LoVo (cell line): ENCODE measurements at regions not wholly inside any gene's neighbourhood (a gene's known extent, or its start where the extent isn't known, plus 50 kb on each side); places are given as distances from the start of the nearest gene placed in this dataset.
"Not testable (repeated sequence)": the region's sequence is repeated elsewhere in the genome, so short reads cannot be mapped to it uniquely, and the experiment has no call there.

ENCODE experiments used
- DNase-seq: peaks from one replicate; pipeline ENCODE4 v3.0.0-alpha.2; 2016; ENCODE audit warnings: low spot score

DNA sequence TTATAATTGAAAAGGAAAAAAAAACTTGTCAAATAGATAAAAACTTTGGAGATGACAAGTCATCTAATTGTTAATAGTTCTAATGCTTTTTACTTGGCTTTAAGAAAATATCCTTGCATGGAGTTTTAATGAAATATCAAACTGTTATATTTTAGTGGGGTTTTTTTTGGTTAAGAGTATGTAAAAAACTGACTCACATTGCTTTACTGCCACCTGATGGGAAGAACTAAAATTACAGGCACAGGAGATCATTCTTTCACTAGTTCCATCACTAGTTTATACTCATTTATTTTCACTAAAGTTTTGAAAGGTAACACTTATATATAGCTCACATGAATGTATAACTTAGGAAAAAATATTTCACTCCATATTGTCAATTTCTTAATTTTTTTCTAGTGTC is 309.1 kb downstream of the LMBRD1 start:
- no peak for DNase-seq

- DNase-seq: no peak
Observed at GRCh38 chr6:69466979-69467570, 329.7 kb downstream of the LMBRD1 start.

DNA sequence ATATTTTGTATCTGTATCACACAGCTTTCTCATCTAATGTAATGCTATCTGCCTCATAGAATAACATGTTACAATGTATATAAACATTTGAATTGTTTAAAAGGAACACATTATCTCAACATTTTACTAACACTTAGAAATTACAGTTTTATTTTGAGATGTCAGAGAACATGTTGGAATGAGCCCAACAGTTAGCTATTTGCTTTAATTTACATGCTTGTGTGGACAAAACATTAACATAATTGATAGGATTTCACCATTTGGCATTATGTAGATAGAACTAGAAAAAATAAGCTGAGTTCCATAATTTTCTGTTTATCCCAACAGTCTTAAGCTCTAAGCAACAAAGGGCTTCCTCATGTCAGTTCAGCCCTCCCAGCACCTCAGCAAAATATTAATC is 330.9 kb downstream of the LMBRD1 start:
- no peak for DNase-seq

GRCh38 chr6:69456086-69456485 is 340.7 kb downstream of the LMBRD1 start:
- DNase-seq: no peak

- not testable (repeated sequence) for DNase-seq
Observed at GRCh38 chr6:69454619-69455018, 342.2 kb downstream of the LMBRD1 start.

DNA sequence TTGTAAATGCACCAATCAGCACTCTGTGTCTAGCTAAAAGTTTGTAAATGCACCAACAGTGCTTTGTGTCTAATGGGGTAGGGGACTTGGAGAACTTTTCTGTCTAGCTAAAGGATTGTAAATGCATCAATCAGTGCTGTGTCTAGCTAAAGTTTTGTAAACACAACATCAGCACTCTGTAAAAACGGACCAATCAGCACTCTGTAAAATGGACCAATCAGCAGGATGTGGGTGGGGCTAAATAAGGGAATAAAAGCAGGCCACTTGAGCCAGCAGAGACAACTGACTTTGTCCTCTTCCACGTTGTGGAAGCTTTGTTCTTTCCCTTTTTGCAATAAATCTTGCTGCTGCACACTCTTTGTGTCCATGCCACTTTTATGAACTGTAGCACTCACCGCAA is 346.3 kb downstream of the LMBRD1 start:
- not testable (repeated sequence) for DNase-seq

GRCh38 chr6:69449887-69450286 is 346.9 kb downstream of the LMBRD1 start:
- DNase-seq: no peak
